Endothelial cell (in vitro differentiated cells): ENCODE measurements at regions not wholly inside any gene's neighbourhood (a gene's known extent, or its start where the extent isn't known, plus 50 kb on each side); places are given as distances from the start of the nearest gene placed in this dataset.

Experiments
- DNase-seq: peaks from one replicate; pipeline ENCODE4 v3.0.0; 2021; ENCODE audit warnings: low spot score
- H3K27ac Mint-ChIP-seq: one replicate; pipeline ENCODE4 v1.8.0; 2021; ENCODE audit warnings: mixed read lengths, inconsistent platforms; ENCODE audit not compliant: unreplicated experiment
- H3K27me3 Mint-ChIP-seq: one replicate; pipeline ENCODE4 v1.8.0; 2021; ENCODE audit warnings: mild to moderate bottlenecking, moderate library complexity, mixed read lengths, inconsistent platforms; ENCODE audit not compliant: unreplicated experiment
- H3K36me3 Mint-ChIP-seq: one replicate; pipeline ENCODE4 v1.8.0; 2021; ENCODE audit warnings: mild to moderate bottlenecking, low read depth, mixed read lengths, inconsistent platforms; ENCODE audit not compliant: unreplicated experiment
- H3K4me1 Mint-ChIP-seq: one replicate; pipeline ENCODE4 v1.8.0; 2021; ENCODE audit warnings: mild to moderate bottlenecking, mixed read lengths, inconsistent platforms; ENCODE audit not compliant: unreplicated experiment
- H3K4me3 Mint-ChIP-seq: one replicate; pipeline ENCODE4 v1.8.0; 2021; ENCODE audit warnings: mild to moderate bottlenecking, mixed read lengths, inconsistent platforms; ENCODE audit not compliant: unreplicated experiment
- H3K9me3 Mint-ChIP-seq: one replicate; pipeline ENCODE4 v1.8.0; 2021; ENCODE audit warnings: mixed read lengths, inconsistent platforms; ENCODE audit not compliant: unreplicated experiment
- CTCF ChIP-seq: fragments of 200-600 bp; sonication (generic); IDR thresholded peaks from one replicate; pipeline ENCODE4 v1.5.0; 2021; ENCODE audit warnings: antibody characterized with exemption; ENCODE audit not compliant: unreplicated experiment

GRCh38 chr1:118346936-118347335 lies 161.9 kb upstream of the SPAG17 start:
- no peak for TF ChIP-seq CTCF
- Mint-ChIP-seq H3K9me3 (no peaks in the 10 kb centered on the region), H3K4me3 (no peak overlapping the region), H3K36me3 (no peaks in the 10 kb centered on the region), H3K27me3 (no peaks in the 10 kb centered on the region), H3K27ac (no peak overlapping the region), H3K4me1 (no peaks in the 10 kb centered on the region)
- DNase-seq, result no peak

GRCh38 chr1:118340928-118341910 lies 156.2 kb upstream of the SPAG17 start:
- H3K36me3 Mint-ChIP-seq, result no peaks in the 10 kb centered on the region
- TF ChIP-seq CTCF, result no peak
- H3K4me1 Mint-ChIP-seq, result no peaks in the 10 kb centered on the region
- H3K9me3 Mint-ChIP-seq, result no peaks in the 10 kb centered on the region
- H3K27ac Mint-ChIP-seq, result no peak overlapping the region
- no peak overlapping the region for H3K4me3 Mint-ChIP-seq
- no peaks in the 10 kb centered on the region for H3K27me3 Mint-ChIP-seq
- DNase-seq, result no peak

GRCh38 chr1:118339400-118340124 lies 154.5 kb upstream of the SPAG17 start:
- no peaks in the 10 kb centered on the region for H3K36me3 Mint-ChIP-seq
- TF ChIP-seq CTCF, result no peak
- no peak overlapping the region for H3K4me3 Mint-ChIP-seq
- H3K9me3 Mint-ChIP-seq, result no peaks in the 10 kb centered on the region
- H3K27me3 Mint-ChIP-seq, result no peaks in the 10 kb centered on the region
- no peak for DNase-seq
- H3K4me1 Mint-ChIP-seq, result no peaks in the 10 kb centered on the region
- H3K27ac Mint-ChIP-seq, result no peak overlapping the region

GRCh38 chr1:118338936-118339335 lies 153.9 kb upstream of the SPAG17 start:
- no peaks in the 10 kb centered on the region for H3K4me1 Mint-ChIP-seq
- H3K27me3 Mint-ChIP-seq, result no peaks in the 10 kb centered on the region
- TF ChIP-seq CTCF, result no peak
- H3K27ac Mint-ChIP-seq, result no peak overlapping the region
- H3K36me3 Mint-ChIP-seq, result no peaks in the 10 kb centered on the region
- no peaks in the 10 kb centered on the region for H3K9me3 Mint-ChIP-seq
- no peak overlapping the region for H3K4me3 Mint-ChIP-seq
- DNase-seq, result no peak

- H3K9me3 Mint-ChIP-seq, result no peaks in the 10 kb centered on the region
- DNase-seq, result no peak
- no peak for TF ChIP-seq CTCF
- no peaks in the 10 kb centered on the region for H3K4me1 Mint-ChIP-seq
- no peaks in the 10 kb centered on the region for H3K36me3 Mint-ChIP-seq
- H3K27ac Mint-ChIP-seq, result no peak overlapping the region
- no peaks in the 10 kb centered on the region for H3K27me3 Mint-ChIP-seq
- H3K4me3 Mint-ChIP-seq, result no peak overlapping the region
Observed at GRCh38 chr1:118337346-118337745, 152.3 kb upstream of the SPAG17 start.
